NCI-H2107 treated with DMSO at 0.1 percent for 48 hours (cell line): ENCODE measurements at regions not wholly inside any gene's neighbourhood (a gene's known extent, or its start where the extent isn't known, plus 50 kb on each side); places are given as distances from the start of the nearest gene placed in this dataset.
"Not testable (repeated sequence)": the region's sequence is repeated elsewhere in the genome, so short reads cannot be mapped to it uniquely, and the experiment has no call there.

ENCODE experiments used
- DNase-seq: peaks from one replicate; lab custom pipeline; 2025; ENCODE audit not compliant: unreplicated experiment; lab: John Stamatoyannopoulos, UW

DNA sequence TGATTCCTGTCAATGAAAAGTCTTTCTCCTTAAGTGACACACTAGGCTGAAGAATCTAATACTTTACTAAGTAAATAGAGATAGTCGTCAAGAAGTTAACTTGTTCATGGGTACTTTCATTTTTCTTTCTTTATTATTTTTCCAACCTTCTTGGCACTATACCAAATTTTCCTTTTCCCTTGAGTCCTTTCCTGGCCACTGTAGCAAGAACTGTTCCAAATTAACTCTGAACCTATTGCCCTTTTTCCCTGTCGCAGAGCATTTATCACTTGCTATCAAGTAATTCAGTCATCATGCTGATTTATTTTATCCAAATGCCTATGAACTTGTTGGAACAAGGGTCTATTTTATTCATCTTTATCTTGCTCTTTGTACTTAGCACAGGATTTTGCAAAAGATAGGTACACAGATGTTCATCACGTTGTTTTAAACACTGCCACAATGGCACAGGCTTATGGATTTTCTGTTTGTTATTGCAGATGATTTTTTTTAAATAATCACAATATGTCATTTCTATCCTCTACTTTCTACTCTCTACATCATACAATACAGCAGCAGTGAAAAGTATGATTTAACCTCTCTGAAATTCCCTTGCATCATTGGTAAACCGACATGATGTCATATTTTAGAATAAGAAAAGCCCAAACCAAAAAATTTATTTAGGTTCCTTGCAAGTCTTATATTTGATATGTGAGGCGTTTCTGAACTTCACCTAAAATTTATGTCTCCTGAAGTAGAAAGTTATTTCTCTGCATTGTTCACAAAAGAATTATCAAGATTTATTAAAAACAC is 2352.3 kb downstream of the PCDH7 start:
- DNase-seq = no peak

DNA sequence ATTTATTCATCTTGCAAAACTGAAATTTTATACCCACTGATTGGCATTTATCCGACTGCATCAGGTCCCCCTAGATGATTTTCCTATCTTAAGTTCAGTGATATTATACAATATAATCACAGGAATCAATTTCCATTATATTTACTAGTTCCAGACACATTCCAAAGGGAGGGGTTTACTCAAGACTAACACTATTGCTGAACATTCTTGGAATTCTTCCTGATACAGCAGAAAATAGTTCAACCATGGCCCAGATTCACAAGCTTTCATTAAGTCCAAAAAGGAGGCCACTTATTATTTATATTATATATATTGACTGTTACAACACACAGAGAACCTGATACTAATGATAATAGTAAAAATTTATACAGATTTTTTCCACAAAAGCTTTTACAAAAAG is 2353.6 kb downstream of the PCDH7 start:
- DNase-seq = no peak

DNA sequence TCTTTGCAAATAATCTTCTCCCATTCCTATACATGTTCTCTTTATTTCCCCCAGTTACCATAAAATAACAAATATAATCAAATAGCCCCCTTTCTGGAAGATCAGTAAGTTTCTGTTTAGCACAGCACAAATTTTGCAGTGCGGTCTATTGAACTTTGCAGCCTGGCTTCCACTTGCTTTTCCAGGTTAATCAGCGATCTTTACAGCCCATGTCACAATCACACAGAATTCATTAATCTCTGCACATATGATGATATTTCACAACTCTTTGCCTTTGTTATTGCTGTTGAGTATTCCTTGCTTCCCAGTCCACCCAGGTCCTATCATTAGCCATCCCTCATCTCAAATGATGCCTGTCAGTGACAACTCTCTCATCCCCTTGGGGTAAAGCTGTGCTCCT is 2358.0 kb downstream of the PCDH7 start:
- DNase-seq = no peak

DNA sequence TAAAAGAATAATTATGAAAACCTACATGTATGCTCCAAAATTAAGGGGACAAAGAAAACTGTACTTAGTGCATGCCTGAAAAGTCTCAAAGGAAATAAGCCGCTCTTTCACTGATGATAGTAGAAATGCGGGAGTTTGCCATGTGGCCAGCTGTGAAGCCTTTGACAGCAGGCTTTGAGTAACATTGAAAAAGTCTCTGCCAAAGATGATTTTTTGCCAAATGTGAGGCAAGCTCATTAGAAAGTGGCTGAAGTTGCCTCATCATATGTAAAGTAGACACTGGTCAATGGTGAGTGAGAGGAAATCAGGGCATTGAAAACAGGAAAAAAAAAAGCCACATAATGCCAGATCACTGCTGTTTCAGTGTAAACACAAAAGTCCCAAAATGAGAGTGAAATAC is 2360.1 kb downstream of the PCDH7 start:
- no peak for DNase-seq

DNA sequence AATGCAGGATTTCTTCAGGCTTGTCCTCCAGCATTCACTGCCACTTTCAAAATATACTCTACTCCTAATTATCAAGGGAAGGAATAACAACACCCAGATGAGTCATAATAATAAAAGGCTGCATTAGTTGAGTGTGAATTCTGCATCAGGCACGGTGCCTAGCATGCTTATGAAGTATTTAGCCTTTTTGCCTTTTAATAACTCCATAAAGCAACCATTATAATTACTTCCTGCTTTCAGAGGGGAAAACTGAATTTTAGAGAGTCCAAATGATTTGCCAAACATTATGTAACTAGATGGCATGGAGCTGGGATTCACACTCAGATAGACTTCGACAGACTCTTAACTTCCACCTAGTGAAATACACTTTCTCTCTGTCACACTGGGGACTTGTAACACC is 2365.5 kb downstream of the PCDH7 start:
- no peak for DNase-seq

DNA sequence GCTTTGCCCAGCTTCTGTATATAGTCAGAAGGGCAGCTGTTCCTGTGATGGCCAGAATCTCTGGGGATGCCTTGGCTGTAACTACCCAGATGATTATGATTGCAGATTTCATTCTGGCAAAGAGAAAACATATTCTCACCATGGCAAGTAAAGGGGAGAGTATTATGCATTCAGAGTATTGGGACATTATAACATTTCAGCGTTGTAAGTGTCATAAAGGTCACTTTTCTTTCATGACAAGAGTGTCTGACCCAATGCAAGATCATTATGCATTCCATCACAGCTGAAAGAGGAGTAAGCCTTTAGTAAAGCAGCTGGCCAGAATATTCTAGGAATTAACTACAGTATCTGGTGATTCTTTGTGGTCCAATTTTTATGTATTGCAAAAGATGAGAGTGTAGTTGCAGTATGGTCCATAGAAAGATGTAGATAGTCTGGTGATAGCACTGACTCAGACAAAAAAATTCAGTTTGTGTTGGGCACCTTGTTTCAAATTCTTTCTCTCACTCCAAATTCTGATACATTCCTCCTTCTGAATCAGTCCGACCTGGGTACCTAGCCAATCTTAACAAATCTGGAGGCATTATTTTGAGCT is 2366.3 kb downstream of the PCDH7 start:
- DNase-seq = no peak

DNA sequence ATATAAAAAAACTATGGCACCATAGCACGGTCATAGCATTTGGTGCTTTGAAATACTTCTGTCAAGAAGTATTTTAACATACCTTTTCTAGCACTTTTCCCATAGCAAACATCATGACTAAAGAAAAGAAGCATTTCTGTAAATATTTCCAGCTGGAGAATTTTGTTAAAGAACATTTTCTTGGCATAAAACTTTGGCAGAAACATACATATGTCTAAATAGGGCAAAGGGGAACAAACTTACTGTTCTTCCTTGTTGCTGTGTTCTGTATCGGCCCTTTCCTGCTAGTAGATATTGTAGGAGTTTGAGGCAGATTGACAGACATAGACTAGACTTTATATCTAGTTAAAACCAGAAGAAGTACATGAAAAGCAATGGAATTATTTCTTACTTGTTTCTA is 2368.5 kb downstream of the PCDH7 start:
- DNase-seq = no peak

DNA sequence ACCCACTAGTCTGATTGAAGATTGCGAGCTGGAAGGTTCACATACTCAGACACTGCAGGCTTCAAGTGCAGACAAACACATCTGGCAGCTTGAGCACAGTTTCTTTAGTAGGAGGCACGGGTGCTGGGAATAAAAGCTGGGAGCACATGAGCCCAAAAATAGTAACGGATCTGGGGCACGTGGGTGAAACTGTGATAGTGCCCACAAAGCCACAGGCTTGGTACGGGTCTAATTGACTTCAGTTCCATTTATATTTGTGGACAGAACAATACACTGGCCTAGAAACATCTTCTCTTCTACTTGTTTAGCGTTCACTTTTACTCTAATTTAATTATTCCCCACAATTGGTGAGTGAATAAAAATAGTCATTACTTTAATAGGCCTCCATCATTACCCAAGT is 2370.7 kb downstream of the PCDH7 start:
- DNase-seq = no peak

DNA sequence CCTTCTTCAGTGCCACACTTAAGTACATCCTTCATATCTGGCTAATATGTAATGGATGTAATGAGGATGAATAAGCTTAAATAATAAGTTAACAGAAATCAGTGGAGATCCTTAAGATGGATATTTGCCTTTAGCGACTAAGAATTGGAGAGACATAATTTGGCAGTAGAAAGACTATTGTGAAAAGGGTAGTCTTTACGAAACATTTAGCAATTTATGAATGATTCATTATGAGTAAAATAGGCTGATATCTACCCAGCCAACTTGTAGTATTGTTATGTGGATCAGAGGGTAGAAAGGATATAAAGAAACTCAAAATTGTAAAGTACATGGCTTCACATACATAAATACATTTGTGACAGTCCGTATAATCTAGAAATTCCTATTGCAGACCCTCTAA is 2371.8 kb downstream of the PCDH7 start:
- DNase-seq = no peak

DNA sequence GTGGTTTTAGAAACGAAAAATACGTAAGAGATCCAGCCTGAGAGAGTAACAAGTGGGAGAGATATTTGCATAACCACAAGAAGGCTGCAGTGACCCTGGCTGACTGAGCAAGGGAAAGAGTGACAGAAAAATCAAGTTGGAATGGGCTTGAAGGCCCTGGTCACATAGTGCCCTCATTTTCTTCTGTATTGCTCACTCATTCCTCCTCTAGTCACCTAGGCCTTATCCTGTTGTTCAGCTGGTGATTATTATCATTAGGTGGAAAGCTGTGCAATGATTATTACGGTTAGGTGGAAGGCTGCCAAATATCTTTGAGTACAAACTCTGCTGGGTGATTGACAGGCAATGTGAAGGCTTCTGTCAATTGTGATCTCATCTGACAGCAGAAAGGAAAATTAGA is 2384.1 kb downstream of the PCDH7 start:
- DNase-seq = no peak

DNA sequence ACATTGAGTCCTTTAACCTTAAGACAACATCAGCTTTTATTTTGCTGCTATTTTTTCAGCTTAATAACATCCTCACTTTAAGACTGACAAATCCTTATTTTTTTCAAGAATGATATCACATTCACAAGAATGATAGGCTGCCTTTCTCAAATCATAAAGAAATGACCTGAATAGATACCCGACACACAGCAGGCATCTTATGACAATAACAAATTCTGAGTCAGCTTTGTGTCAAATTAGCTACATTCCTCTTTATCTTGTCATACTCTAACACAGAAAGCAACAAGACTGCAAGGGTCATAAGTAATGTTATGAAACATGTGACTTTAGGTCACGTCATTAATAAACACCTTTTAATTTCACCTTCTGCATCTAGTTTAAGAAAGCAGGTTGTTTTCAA is 2387.6 kb downstream of the PCDH7 start:
- DNase-seq = no peak

DNA sequence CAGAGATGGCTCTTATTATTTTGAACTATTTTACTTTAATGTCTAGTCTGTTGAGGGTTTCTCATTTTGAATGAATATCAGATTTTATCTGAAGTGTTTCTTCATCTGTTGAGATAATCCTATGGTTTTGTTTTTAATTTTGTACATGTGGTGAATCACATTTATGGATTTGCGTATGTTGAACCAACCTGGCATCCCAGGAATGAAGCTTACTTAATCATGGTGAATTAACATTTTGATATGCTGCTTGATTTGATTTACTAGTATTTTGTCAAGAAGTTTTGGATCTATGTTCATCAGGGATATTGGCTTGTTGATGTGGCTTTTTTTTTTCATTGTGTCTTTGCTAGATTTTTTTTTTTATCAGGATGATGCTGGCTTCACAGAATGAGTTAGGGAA is 2390.9 kb downstream of the PCDH7 start:
- DNase-seq = no peak

DNA sequence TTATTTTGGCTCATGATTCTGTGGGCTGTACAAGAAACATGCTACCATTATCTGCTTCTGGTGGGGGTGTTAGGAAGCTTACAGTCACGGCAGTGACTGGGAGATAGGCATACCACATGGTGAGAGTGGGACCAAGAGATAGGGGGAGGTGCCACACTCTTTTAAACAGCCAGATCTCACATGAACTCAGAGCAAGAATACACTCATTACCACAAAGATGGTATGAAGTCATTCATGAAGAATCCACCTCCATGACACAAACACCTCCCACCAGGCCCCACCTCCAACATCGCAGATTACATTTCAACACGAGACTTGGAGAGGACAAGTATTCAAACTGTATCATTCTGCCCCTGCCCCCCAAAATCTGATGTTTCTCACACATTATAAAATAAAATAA is 2396.7 kb downstream of the PCDH7 start:
- DNase-seq = no peak

DNA sequence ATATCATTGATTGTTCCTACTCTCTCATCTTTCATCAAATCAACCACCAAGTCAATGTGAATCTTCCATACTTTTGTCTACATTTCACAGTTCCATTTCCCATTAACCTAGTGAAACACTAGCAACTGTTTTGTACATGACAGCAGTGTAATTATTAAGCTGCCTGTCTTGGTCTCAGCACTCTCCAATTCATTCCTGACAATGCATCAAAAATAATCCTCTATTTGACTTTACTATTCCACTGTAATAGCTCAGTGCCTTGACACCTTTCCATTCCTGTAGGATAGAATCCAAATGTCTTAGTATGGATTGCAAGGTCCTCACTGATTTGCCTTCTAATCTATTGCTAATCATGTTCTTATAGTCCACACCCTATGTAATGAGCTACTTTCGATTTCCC is 2405.8 kb downstream of the PCDH7 start:
- DNase-seq = no peak

DNA sequence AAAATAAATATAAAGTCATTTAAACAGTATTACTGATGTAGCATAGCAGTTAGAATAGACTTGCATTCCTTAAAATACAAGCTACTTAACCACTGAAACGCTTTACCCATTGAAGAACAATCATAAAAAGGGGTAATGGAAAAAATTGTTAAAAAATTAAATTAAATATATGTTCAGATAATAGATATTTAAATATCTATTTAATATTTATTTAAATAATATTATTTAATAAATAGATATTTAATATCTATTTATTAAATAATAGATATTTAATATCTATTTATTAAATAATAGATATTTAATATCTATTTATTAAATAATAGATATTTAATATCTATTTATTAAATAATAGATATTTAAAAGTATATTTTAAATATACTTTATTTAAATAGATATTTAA is 2410.5 kb downstream of the PCDH7 start:
- not testable (repeated sequence) for DNase-seq

DNA sequence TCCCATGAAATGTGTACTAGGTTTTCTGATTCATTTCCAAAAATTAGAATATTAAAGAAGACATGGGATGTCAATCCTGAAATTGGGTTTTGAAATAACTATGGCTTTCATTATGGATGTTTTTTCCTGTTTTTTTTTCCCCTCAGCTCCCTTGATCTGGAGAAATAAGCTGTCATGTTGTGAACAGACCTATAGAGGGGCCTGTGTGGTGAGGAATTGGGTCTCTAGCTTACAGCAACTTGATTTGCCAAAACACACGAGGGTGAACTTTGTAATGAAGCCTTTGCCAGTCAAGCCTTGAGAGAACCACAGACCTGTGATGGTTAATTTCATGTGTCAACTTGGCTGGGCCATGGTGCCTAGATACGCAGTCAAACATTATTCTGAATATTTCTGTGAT is 2413.6 kb downstream of the PCDH7 start:
- no peak for DNase-seq

DNA sequence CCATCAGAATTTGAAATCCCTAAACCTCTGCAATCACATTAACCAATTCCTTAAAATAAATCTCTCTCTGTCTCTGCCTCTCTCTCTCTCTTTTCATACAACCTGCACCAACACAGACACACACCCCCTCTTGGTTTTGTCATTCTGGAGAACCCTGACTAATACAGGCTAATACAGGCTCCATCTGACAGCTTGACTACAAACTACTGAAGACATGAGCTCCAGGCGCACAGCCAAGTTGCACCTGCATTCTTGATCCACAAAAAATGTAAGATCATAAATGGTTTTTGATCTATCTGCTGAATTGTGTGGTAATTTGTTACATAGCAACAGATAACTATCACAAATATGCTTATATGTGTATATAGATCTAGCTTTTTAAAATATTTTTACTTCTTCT is 2414.2 kb downstream of the PCDH7 start:
- DNase-seq = no peak

DNA sequence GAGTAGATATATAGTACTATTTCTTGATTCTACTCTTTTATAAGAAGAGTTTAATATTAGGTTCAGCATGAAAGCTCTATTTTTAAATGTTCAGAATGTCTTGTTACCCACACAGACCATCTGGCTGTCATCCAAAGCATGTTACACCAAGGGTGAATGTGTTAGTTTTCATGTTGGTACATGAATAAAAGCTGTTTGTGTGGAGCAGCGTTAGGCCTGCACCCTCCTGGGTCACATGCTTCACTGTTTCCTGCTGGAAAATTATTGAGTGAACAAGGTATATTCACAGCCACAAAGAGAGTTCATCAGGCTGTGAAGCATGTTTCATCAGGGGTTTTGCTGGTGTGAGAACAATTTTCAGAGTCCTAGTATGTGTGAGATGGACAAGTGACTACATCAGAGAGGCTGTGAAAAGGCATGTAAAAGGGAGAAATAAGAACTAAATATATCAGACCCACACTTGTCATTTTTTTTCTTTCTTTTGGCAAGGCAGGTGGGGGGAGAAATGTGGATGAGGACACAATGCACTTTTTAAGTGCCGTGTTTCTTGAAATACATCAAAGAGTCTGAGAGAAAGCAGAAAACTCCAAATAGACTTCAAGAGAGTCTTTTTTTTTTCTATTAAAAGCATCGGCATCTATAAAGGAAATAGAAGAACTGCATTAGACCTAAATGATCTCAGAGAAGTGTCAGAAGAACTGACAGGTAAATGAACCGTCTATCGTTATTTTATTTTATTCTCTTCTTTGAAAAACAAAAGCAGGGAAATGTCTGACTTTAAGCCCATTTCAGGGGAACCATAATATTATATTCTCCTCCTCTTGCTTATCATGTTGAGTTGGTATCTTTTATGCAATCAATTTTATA is 2429.7 kb downstream of the PCDH7 start:
- DNase-seq = no peak

DNA sequence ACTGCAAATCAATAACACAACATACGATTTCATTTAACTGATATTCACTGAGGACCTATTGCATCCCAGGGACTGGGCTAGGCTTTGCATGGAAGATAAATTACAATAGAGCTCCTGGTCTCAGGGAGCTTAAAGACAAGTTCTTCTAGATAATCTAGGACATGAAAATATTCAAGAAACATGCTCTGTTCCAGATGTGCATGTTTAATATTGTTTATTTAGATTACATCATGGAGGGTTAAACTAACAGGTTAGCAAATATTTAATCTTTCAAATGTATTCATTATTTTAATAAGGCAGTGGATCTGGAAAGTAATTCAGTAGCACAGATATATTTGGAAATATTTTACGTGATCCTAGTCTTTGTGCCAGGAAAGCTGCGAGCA is 2430.3 kb downstream of the PCDH7 start:
- DNase-seq = no peak

DNA sequence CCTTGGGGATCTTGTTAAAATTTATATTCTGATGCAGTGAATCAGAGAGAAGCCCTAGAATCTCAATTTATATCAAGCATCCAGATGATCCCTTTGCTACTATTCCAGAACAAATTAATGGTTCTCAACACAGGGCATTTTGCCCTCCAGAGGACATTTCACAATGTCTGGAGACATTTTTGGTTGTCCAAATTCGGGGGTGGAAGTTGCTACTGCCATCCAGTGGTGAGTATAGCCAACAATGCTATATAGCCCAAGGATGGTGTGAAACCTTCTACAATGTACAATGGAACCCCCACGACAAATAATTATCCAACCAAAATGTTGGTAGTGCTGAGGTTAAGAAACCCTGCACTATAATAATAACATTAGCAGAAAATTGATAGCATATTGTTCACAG is 2440.0 kb downstream of the PCDH7 start:
- no peak for DNase-seq

DNA sequence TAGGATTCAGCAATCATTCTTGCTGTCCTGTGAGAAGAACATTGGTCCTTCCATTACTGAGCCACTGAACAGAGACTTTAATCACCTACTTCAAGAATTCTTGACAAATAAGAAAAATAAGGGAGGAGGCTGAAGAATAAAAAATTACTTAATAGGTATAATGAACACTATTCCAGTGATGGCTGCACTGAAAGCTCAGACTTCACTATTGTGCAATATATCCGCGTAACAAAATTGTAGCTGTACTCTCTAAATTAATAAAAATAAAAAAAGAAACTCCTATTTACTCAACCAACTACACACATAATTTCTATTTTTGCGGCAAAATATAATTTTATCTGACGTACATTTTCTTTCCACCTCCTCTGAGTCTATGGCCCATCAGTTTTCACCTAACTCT is 2441.0 kb downstream of the PCDH7 start:
- DNase-seq = no peak

DNA sequence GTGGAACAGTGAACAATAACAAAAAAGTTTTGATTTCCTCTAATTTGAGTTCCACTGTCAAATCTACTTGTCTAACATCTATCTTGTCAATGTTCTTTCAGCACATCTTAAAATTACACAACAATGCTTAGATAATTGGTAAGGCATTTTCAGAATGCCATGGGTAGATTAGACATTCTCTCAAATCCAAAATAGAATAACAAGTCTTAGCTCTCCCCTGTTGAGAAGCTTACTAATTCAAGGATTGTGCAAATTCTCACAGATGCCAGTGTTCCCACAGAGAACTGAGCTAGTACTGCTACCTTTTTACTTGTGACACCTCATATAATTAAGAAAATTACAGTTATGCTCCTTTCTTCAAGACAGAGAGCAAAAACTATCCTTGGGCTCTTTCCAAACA is 2442.0 kb downstream of the PCDH7 start:
- DNase-seq = no peak
